OCI-LY7 (cell line): ENCODE measurements at regions not wholly inside any gene's neighbourhood (a gene's known extent, or its start where the extent isn't known, plus 50 kb on each side); places are given as distances from the start of the nearest gene placed in this dataset.

Experiments
- EZH2phosphoT487 ChIP-seq: fragments of 200-600 bp; sonication (generic); IDR thresholded peaks from 2 replicates; pipeline ENCODE4 v1.6.1; 2018; ENCODE audit warnings: low read depth, borderline replicate concordance, mild to moderate bottlenecking, mixed run types, antibody characterized with exemption, low read length, moderate library complexity, mixed read lengths
- TF ChIP-seq, protein P1 (sequence below): fragments of 200-600 bp; sonication (generic); conservative IDR thresholded peaks from 2 replicates; pipeline ENCODE4 v1.5.1; 2014; ENCODE audit warnings: mild to moderate bottlenecking, antibody characterized with exemption, low read length, moderate library complexity, mixed read lengths

DNA sequence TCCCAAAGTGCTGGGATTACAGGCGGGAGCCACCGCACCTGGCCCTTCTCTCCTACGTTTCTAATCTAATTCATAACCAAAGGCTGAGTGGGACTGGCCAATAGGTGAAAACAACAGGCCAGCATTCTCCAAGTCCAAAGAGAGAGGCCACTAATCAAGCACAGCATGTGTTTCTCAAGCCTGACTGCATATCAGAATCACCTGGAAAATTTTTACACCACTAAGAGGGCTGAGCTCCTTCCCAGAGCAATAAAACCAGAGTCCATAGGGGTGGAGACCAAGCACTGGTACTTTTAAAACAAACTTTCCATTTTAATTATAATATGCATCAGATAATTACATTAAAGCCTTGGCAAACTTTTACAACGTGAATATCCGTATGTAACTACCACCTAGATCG lies 254.4 kb downstream of the OPA1 start:
- TF ChIP-seq, protein P1, sequence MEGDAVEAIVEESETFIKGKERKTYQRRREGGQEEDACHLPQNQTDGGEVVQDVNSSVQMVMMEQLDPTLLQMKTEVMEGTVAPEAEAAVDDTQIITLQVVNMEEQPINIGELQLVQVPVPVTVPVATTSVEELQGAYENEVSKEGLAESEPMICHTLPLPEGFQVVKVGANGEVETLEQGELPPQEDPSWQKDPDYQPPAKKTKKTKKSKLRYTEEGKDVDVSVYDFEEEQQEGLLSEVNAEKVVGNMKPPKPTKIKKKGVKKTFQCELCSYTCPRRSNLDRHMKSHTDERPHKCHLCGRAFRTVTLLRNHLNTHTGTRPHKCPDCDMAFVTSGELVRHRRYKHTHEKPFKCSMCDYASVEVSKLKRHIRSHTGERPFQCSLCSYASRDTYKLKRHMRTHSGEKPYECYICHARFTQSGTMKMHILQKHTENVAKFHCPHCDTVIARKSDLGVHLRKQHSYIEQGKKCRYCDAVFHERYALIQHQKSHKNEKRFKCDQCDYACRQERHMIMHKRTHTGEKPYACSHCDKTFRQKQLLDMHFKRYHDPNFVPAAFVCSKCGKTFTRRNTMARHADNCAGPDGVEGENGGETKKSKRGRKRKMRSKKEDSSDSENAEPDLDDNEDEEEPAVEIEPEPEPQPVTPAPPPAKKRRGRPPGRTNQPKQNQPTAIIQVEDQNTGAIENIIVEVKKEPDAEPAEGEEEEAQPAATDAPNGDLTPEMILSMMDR, result no peak
- TF ChIP-seq EZH2phosphoT487, result no peak
